Peyer's patch (tissue), 4 donors: ENCODE measurements at regions not wholly inside any gene's neighbourhood (a gene's known extent, or its start where the extent isn't known, plus 50 kb on each side); places are given as distances from the start of the nearest gene placed in this dataset.

ENCODE experiments used
- POLR2A ChIP-seq, 2 donors: fragments of 450-650 bp; IDR thresholded peaks; one replicate each; pipeline ENCODE4 v1.5.1; 2017; ENCODE audit warnings: antibody characterized with exemption in 2 of 2, mild to moderate bottlenecking in 2 of 2, moderate library complexity in 2 of 2
- TF ChIP-seq, protein P1 (sequence below), 6 experiments: fragments of 450-650 bp in 4 of 6; fragments of 200-600 bp in 2 of 6; sonication (generic) in 1 of 6; IDR thresholded peaks; one replicate each; pipeline ENCODE4 v1.5.1; 2017 to 2019; ENCODE audit warnings: antibody characterized with exemption in 6 of 6, mild to moderate bottlenecking in 3 of 6, moderate library complexity in 1 of 6

DNA sequence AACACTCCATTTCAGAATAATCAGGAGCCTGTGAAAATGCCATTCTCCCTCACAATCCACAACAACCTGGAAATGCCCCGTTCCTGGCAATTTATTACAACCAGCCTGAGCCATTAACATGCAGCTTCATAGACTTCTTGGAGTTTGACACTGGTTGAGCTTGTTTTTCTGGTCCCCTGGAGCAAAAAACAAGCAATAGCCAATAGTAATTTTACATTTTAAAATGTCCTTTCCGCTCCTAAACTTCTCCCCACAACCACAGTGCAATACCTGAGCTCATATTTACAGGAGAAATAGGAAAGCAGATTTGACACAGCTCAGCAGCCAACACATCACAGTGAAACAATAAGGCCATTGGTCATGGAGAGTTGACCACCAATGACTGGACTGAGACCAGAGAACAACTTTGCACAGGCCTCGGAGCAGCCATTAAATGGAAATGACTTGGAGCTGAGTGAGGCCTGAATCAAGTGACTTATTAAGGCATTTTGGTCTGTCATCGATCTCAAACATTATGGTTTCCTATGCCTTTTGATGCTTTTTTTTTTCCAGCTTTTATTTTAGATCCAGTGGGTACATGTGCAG is 73.0 kb downstream of the ENC1 start:
- TF ChIP-seq, protein P1, sequence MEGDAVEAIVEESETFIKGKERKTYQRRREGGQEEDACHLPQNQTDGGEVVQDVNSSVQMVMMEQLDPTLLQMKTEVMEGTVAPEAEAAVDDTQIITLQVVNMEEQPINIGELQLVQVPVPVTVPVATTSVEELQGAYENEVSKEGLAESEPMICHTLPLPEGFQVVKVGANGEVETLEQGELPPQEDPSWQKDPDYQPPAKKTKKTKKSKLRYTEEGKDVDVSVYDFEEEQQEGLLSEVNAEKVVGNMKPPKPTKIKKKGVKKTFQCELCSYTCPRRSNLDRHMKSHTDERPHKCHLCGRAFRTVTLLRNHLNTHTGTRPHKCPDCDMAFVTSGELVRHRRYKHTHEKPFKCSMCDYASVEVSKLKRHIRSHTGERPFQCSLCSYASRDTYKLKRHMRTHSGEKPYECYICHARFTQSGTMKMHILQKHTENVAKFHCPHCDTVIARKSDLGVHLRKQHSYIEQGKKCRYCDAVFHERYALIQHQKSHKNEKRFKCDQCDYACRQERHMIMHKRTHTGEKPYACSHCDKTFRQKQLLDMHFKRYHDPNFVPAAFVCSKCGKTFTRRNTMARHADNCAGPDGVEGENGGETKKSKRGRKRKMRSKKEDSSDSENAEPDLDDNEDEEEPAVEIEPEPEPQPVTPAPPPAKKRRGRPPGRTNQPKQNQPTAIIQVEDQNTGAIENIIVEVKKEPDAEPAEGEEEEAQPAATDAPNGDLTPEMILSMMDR (IDR thresholded peaks at IDR 0.05): no peak
- TF ChIP-seq POLR2A (IDR thresholded peaks at IDR 0.05): no peak
